NB4 (cell line): ENCODE measurements at regions not wholly inside any gene's neighbourhood (a gene's known extent, or its start where the extent isn't known, plus 50 kb on each side); places are given as distances from the start of the nearest gene placed in this dataset.

Experiments used
- DNase-seq: peaks from one replicate; pipeline ENCODE4 v3.0.0; 2010; ENCODE audit warnings: low read depth
- H3K4me3 ChIP-seq: one replicate; pipeline ENCODE4 v1.5.1; 2011; ENCODE audit warnings: mild to moderate bottlenecking, low read depth, low read length, moderate library complexity
- MYC ChIP-seq: IDR thresholded peaks from 2 replicates; pipeline ENCODE4 v1.6.1; 2011; ENCODE audit warnings: low read depth, low read length
- POLR2A ChIP-seq: IDR thresholded peaks from 2 replicates; pipeline ENCODE4 v1.6.1; 2011; ENCODE audit warnings: mild to moderate bottlenecking; ENCODE audit not compliant: insufficient read length; ENCODE audit errors: extremely low read depth
- TF ChIP-seq, protein P1 (sequence below): IDR thresholded peaks from one replicate; pipeline ENCODE4 v1.5.1; 2012; ENCODE audit warnings: low read depth, low read length
- TF ChIP-seq, protein P2 (sequence below): IDR thresholded peaks from 2 replicates; pipeline ENCODE4 v1.6.1; 2011; ENCODE audit warnings: low read depth, low read length

DNA sequence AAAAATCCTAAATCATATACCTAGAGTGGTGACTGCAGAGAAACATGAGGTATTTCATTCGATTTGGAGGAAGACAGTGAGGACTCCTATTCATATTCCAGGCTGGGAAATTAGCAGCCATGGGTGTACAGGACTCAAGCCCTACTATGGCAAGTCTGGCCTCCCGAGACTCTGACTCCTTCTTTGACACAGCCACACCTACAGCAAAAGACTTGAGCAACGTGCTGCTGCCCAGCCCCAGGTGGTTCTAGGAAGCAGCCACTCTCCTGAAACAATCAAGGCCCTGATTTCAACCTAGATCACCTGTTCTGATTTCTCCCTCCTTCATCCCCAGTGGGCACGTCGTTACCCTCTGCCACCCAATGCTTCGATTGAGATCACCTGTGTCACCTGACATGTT, 84.0 kb upstream of the ATP11B start:
- no peak for DNase-seq
- TF ChIP-seq, protein P1, sequence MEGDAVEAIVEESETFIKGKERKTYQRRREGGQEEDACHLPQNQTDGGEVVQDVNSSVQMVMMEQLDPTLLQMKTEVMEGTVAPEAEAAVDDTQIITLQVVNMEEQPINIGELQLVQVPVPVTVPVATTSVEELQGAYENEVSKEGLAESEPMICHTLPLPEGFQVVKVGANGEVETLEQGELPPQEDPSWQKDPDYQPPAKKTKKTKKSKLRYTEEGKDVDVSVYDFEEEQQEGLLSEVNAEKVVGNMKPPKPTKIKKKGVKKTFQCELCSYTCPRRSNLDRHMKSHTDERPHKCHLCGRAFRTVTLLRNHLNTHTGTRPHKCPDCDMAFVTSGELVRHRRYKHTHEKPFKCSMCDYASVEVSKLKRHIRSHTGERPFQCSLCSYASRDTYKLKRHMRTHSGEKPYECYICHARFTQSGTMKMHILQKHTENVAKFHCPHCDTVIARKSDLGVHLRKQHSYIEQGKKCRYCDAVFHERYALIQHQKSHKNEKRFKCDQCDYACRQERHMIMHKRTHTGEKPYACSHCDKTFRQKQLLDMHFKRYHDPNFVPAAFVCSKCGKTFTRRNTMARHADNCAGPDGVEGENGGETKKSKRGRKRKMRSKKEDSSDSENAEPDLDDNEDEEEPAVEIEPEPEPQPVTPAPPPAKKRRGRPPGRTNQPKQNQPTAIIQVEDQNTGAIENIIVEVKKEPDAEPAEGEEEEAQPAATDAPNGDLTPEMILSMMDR = no peak
- TF ChIP-seq MYC = no peak
- no peak overlapping the region for H3K4me3 ChIP-seq

DNA sequence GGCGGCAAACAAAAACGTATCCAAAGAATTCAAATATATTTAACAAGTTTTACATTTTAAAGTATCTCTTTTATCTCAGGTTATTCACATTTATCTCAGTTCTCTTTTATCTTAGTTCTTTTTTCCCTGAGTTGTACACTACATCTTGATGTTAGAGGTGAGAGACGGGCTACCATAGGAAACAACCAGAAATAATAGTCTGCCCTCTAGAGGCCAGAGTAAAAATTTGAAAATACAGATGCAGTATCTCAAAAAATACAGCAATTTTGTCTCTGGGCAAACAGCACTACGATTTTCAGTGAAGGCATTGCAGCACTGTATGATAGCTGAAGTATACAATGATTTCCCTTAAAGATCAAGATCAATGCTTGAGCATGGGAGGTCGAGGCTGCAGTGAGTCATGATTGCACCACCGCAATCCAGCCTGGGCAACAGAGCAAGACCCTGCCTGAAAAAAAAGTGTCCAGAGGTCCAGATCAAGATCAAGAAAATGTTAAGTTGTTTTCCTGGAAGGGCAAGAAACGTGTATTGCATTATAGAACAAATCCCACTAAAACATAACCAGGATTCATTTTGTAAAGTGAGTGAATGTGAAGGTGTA, 82.6 kb upstream of the ATP11B start:
- peak; percentile 37 for DNase-seq

DNA sequence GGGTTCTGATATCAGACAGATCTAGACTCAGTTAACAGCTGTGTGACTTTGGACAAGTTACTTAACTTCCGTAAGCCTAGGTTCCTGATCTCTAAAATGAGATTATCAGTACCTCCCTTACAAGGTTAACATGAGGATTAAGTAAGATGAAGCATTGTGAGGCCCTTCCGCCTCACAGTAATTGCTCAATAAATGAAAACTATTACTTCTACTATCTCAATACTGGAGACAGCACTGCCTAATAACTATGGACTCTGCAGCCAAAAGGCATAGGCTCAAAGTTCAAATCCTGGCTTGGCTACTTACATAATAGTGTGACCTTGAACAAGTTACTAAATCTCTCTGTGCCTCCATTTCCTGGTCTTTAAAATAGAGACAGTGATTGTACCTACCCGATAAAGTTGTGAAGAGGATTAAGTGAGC, 82.0 kb upstream of the ATP11B start:
- H3K4me3 ChIP-seq = no peak overlapping the region
- no peak for TF ChIP-seq MYC
- no peak for TF ChIP-seq POLR2A
- TF ChIP-seq, protein P2, sequence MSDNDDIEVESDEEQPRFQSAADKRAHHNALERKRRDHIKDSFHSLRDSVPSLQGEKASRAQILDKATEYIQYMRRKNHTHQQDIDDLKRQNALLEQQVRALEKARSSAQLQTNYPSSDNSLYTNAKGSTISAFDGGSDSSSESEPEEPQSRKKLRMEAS = no peak
- TF ChIP-seq, protein P1 = no peak
- no peak for DNase-seq

More for the DNA sequence above, 82.6 kb upstream of the ATP11B start:
- TF ChIP-seq, protein P1 = peak; percentile 38
- no peak for TF ChIP-seq POLR2A
- H3K4me3 ChIP-seq = no peak overlapping the region

DNA sequence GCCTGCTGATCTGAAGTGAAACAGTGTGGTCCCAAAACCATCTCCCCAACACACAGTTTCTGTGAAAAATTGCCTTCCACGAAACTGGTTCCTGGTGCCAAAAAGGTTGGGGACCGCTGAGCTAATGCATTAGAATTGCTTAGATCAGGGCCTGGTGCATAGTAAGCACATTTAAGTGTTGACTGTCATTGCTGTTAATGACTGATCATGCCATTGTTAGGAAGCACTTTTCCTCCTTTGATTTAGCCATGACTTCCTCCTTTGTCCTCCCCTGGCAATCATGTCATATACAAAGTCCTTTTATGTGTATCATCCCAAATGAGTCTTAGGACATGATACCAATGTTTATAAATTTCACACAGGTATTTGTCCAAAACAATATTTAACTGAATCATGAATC, 81.5 kb upstream of the ATP11B start:
- no peak for DNase-seq
- no peak overlapping the region for H3K4me3 ChIP-seq
- TF ChIP-seq POLR2A (no peak), MYC (no peak)
- TF ChIP-seq, protein P2 = no peak
- TF ChIP-seq, protein P1 = no peak

DNA sequence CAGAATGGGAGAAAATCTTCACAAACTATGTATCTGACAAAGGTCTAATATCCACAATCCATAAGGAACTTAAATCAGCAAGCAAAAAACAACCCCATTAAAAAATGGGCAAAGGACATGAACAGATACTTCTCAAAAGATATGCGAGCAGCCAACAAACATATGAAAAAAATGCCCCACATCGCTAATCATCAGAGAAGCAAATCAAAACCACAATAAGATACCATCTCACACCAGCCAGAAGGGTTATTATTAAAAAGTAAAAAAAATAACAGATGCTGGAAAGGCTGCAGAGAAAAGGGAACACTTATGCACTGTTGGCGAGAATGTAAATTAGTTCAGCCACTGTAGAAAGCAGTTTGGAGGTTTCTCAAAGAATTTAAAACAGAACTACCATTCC, 80.2 kb upstream of the ATP11B start:
- TF ChIP-seq POLR2A (no peak), MYC (no peak)
- TF ChIP-seq, protein P2 = no peak
- TF ChIP-seq, protein P1 = no peak
- DNase-seq = no peak
- no peak overlapping the region for H3K4me3 ChIP-seq
